ENCODE measurements at regions not wholly inside any gene's neighbourhood (a gene's known extent, or its start where the extent isn't known, plus 50 kb on each side); places are given as distances from the start of the nearest gene placed in this dataset.

GRCh38 chr13:22861958-22862466 is 318.8 kb upstream of the SGCG start:
- TF ChIP-seq CTCF (IDR thresholded peaks at IDR 0.05) (no peak), POLR2A (IDR thresholded peaks at IDR 0.05) (no peak)
